ENCODE measurements at regions not wholly inside any gene's neighbourhood (a gene's known extent, or its start where the extent isn't known, plus 50 kb on each side); places are given as distances from the start of the nearest gene placed in this dataset.
A peak's percentile ranks its signal among the peaks of the same experiment; 100 is the strongest.

GRCh38 chr7:68200051-68200670 is 1203.5 kb downstream of the TYW1 start:
- Histone ChIP-seq H3K27ac (ENCODE audit: low read depth, low read length) (no peak overlapping the region), H3K9me3 (ENCODE audit: low read length) (no peaks in the 10 kb centered on the region), H3K36me3 (ENCODE audit: insufficient read depth, low read length) (no peaks in the 10 kb centered on the region), H3K4me1 (ENCODE audit: insufficient read depth, low read length) (no peaks in the 10 kb centered on the region), H3K4me3 (ENCODE audit: low read length) (no peak overlapping the region), H3K27me3 (ENCODE audit: insufficient read depth, low read length, poor library complexity, severe bottlenecking) (no peaks in the 10 kb centered on the region)
- H3K4me3 Mint-ChIP-seq: peak overlapping the region in 1 of 7 donors; percentile 11
- no peak overlapping the region for H3K27ac Mint-ChIP-seq
- ChIA-PET CTCF (no interaction called here), POLR2A (no interaction called here)
- DNase-seq: no peak
- H3K9me3 Mint-ChIP-seq: peaks cover 3 to 17% (median 14%) of the 10 kb centered on the region in 5 donors
- H3K36me3 Mint-ChIP-seq: no peaks in the 10 kb centered on the region
- H3K27me3 Mint-ChIP-seq: peaks cover 0 to 1% of the 10 kb centered on the region in 2 donors
- H3K4me1 Mint-ChIP-seq: no peaks in the 10 kb centered on the region

- DNase-seq: no peak
- H3K36me3 ChIP-seq (ENCODE audit: insufficient read depth, low read length): no peaks in the 10 kb centered on the region
- Mint-ChIP-seq H3K27ac (no peak overlapping the region), H3K27me3 (no peaks in the 10 kb centered on the region), H3K9me3 (peaks cover 0 to 8% (median 4%) of the 10 kb centered on the region in 5 donors), H3K4me3 (no peak overlapping the region), H3K4me1 (no peaks in the 10 kb centered on the region), H3K36me3 (no peaks in the 10 kb centered on the region)
- ChIA-PET CTCF (no interaction called here), POLR2A (no interaction called here)
- H3K4me3 ChIP-seq (ENCODE audit: low read length): no peak overlapping the region
- H3K27ac ChIP-seq (ENCODE audit: low read depth, low read length): no peak overlapping the region
- H3K4me1 ChIP-seq (ENCODE audit: insufficient read depth, low read length): no peaks in the 10 kb centered on the region
- no peaks in the 10 kb centered on the region for H3K27me3 ChIP-seq (ENCODE audit: insufficient read depth, low read length, poor library complexity, severe bottlenecking)
- H3K9me3 ChIP-seq (ENCODE audit: low read length): no peaks in the 10 kb centered on the region
Observed at GRCh38 chr7:68203251-68203650, 1206.6 kb downstream of the TYW1 start.

- no peaks in the 10 kb centered on the region for H3K4me1 Mint-ChIP-seq
- H3K27ac Mint-ChIP-seq: no peak overlapping the region
- POLR2A ChIA-PET: no interaction called here
Observed at GRCh38 chr7:68205826-68206225, 1209.2 kb downstream of the TYW1 start.

GRCh38 chr7:68206946-68207485 is 1210.4 kb downstream of the TYW1 start:
- H3K27me3 ChIP-seq (ENCODE audit: insufficient read depth, low read length, poor library complexity, severe bottlenecking): no peaks in the 10 kb centered on the region
- POLR2A ChIA-PET: no interaction called here
- no peak overlapping the region for H3K27ac ChIP-seq (ENCODE audit: low read depth, low read length)
- H3K4me3 ChIP-seq (ENCODE audit: low read length): no peak overlapping the region
- no peaks in the 10 kb centered on the region for H3K36me3 ChIP-seq (ENCODE audit: insufficient read depth, low read length)
- DNase-seq: no peak
- H3K4me1 Mint-ChIP-seq: no peaks in the 10 kb centered on the region
- CTCF ChIA-PET: no interaction called here
- peaks cover 4 to 10% (median 5%) of the 10 kb centered on the region in 5 donors for H3K9me3 Mint-ChIP-seq
- H3K27ac Mint-ChIP-seq: no peak overlapping the region
- no peaks in the 10 kb centered on the region for H3K27me3 Mint-ChIP-seq
- no peaks in the 10 kb centered on the region for H3K4me1 ChIP-seq (ENCODE audit: insufficient read depth, low read length)
- no peak overlapping the region for H3K4me3 Mint-ChIP-seq
- no peaks in the 10 kb centered on the region for H3K36me3 Mint-ChIP-seq
- H3K9me3 ChIP-seq (ENCODE audit: low read length): no peaks in the 10 kb centered on the region

More at GRCh38 chr7:68205826-68206225, 1209.2 kb downstream of the TYW1 start:
- peaks cover 0 to 12% (median 5%) of the 10 kb centered on the region in 5 donors for H3K9me3 Mint-ChIP-seq
- H3K4me3 ChIP-seq (ENCODE audit: low read length): no peak overlapping the region
- H3K36me3 Mint-ChIP-seq: no peaks in the 10 kb centered on the region
- H3K4me1 ChIP-seq (ENCODE audit: insufficient read depth, low read length): no peaks in the 10 kb centered on the region
- H3K27ac ChIP-seq (ENCODE audit: low read depth, low read length): no peak overlapping the region
- no peak overlapping the region for H3K4me3 Mint-ChIP-seq
- H3K27me3 Mint-ChIP-seq: no peaks in the 10 kb centered on the region
- H3K36me3 ChIP-seq (ENCODE audit: insufficient read depth, low read length): no peaks in the 10 kb centered on the region
- no peak for DNase-seq
- no peaks in the 10 kb centered on the region for H3K27me3 ChIP-seq (ENCODE audit: insufficient read depth, low read length, poor library complexity, severe bottlenecking)
- CTCF ChIA-PET: no interaction called here
- no peaks in the 10 kb centered on the region for H3K9me3 ChIP-seq (ENCODE audit: low read length)

GRCh38 chr7:68207676-68208075 is 1211.0 kb downstream of the TYW1 start:
- no peak overlapping the region for H3K4me3 Mint-ChIP-seq
- ChIA-PET CTCF (no interaction called here), POLR2A (no interaction called here)
- no peaks in the 10 kb centered on the region for H3K36me3 ChIP-seq (ENCODE audit: insufficient read depth, low read length)
- no peaks in the 10 kb centered on the region for H3K27me3 Mint-ChIP-seq
- no peaks in the 10 kb centered on the region for H3K4me1 ChIP-seq (ENCODE audit: insufficient read depth, low read length)
- no peak overlapping the region for H3K27ac ChIP-seq (ENCODE audit: low read depth, low read length)
- H3K9me3 ChIP-seq (ENCODE audit: low read length): no peaks in the 10 kb centered on the region
- DNase-seq: no peak
- H3K4me3 ChIP-seq (ENCODE audit: low read length): no peak overlapping the region
- peaks cover 4 to 10% (median 5%) of the 10 kb centered on the region in 5 donors for H3K9me3 Mint-ChIP-seq
- H3K27ac Mint-ChIP-seq: no peak overlapping the region
- H3K4me1 Mint-ChIP-seq: no peaks in the 10 kb centered on the region
- no peaks in the 10 kb centered on the region for H3K27me3 ChIP-seq (ENCODE audit: insufficient read depth, low read length, poor library complexity, severe bottlenecking)
- no peaks in the 10 kb centered on the region for H3K36me3 Mint-ChIP-seq

GRCh38 chr7:68209486-68209885 is 1212.9 kb downstream of the TYW1 start:
- ChIA-PET CTCF (no interaction called here), POLR2A (no interaction called here)
- H3K27me3 Mint-ChIP-seq: no peaks in the 10 kb centered on the region
- no peaks in the 10 kb centered on the region for H3K36me3 ChIP-seq (ENCODE audit: insufficient read depth, low read length)
- H3K4me3 Mint-ChIP-seq: no peak overlapping the region
- no peaks in the 10 kb centered on the region for H3K36me3 Mint-ChIP-seq
- no peaks in the 10 kb centered on the region for H3K4me1 Mint-ChIP-seq
- DNase-seq: no peak
- H3K9me3 Mint-ChIP-seq: peaks cover 4 to 13% (median 7%) of the 10 kb centered on the region in 5 donors
- no peak overlapping the region for H3K27ac Mint-ChIP-seq
- no peaks in the 10 kb centered on the region for H3K9me3 ChIP-seq (ENCODE audit: low read length)
- no peak overlapping the region for H3K4me3 ChIP-seq (ENCODE audit: low read length)
- H3K27ac ChIP-seq (ENCODE audit: low read depth, low read length): no peak overlapping the region
- no peaks in the 10 kb centered on the region for H3K4me1 ChIP-seq (ENCODE audit: insufficient read depth, low read length)
- H3K27me3 ChIP-seq (ENCODE audit: insufficient read depth, low read length, poor library complexity, severe bottlenecking): no peaks in the 10 kb centered on the region

- Mint-ChIP-seq H3K36me3 (no peaks in the 10 kb centered on the region), H3K4me1 (no peaks in the 10 kb centered on the region), H3K4me3 (no peak overlapping the region), H3K9me3 (peaks cover 0 to 12% (median 6%) of the 10 kb centered on the region in 5 donors), H3K27ac (no peak overlapping the region), H3K27me3 (no peaks in the 10 kb centered on the region)
- Histone ChIP-seq H3K9me3 (ENCODE audit: low read length) (no peaks in the 10 kb centered on the region), H3K36me3 (ENCODE audit: insufficient read depth, low read length) (no peaks in the 10 kb centered on the region), H3K27ac (ENCODE audit: low read depth, low read length) (no peak overlapping the region), H3K4me1 (ENCODE audit: insufficient read depth, low read length) (no peaks in the 10 kb centered on the region), H3K27me3 (ENCODE audit: insufficient read depth, low read length, poor library complexity, severe bottlenecking) (no peaks in the 10 kb centered on the region), H3K4me3 (ENCODE audit: low read length) (no peak overlapping the region)
- ChIA-PET POLR2A (no interaction called here), CTCF (no interaction called here)
- no peak for DNase-seq
Observed at GRCh38 chr7:68213838-68214237, 1217.2 kb downstream of the TYW1 start.

- H3K27ac ChIP-seq (ENCODE audit: low read depth, low read length): no peak overlapping the region
- H3K9me3 ChIP-seq (ENCODE audit: low read length): no peaks in the 10 kb centered on the region
- H3K27me3 ChIP-seq (ENCODE audit: insufficient read depth, low read length, poor library complexity, severe bottlenecking): no peaks in the 10 kb centered on the region
- no peak overlapping the region for H3K27ac Mint-ChIP-seq
- H3K36me3 ChIP-seq (ENCODE audit: insufficient read depth, low read length): no peaks in the 10 kb centered on the region
- ChIA-PET POLR2A (no interaction called here), CTCF (no interaction called here)
- H3K27me3 Mint-ChIP-seq: no peaks in the 10 kb centered on the region
- no peaks in the 10 kb centered on the region for H3K36me3 Mint-ChIP-seq
- H3K4me1 Mint-ChIP-seq: no peaks in the 10 kb centered on the region
- no peak overlapping the region for H3K4me3 Mint-ChIP-seq
- no peaks in the 10 kb centered on the region for H3K4me1 ChIP-seq (ENCODE audit: insufficient read depth, low read length)
- no peak for DNase-seq
- peaks cover 0 to 11% (median 7%) of the 10 kb centered on the region in 5 donors for H3K9me3 Mint-ChIP-seq
- H3K4me3 ChIP-seq (ENCODE audit: low read length): no peak overlapping the region
Observed at GRCh38 chr7:68216051-68216450, 1219.4 kb downstream of the TYW1 start.
